ENCODE measurements at regions not wholly inside any gene's neighbourhood (a gene's known extent, or its start where the extent isn't known, plus 50 kb on each side); places are given as distances from the start of the nearest gene placed in this dataset.

DNA sequence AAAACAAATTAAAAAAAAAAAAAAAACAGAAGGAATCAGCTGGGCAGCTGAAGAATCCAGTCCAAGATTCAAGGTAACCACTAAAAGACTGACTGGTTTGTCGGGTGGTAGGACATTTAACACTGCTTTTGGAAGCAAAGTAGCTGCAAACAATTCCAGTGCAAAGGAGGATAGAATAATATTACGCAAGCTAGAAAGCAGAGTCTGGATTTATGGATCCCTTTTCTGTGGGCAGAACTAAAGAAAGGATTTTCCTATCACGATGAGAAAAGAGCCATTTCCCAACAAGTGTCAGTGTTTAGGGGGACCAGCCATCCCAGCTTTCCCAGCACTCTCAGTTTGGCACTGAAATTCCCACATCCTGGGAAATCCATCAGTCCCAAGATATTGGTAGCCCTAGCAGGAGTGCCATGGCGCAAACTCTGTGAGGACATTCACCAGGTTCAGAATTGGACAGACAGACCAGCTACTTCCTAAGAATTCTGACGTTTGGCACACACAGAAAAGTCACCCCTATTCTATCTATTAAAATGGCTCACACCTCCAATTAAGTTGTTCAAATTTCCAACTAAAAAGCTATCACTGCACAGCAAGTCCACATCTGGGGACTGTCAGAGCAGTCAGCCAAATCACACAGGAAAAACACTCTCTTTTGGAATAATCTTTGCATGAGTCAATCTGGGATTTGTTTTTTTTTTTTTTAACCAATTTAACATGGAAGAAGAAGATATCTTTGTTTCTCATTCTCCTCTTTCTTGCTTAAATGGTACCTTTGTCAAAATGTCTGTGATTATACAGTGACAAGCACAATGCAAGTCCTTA, 356.8 kb upstream of the ARID1B start:
- WGBS, result 85% methylated on average over 5 of the region's 5 CpGs
- Histone ChIP-seq H3K9ac (ENCODE audit: low read length) (peak overlapping the region; percentile 9), H2AK5ac (ENCODE audit: low read length, severe bottlenecking) (no peak overlapping the region), H3K27me3 (ENCODE audit: control insufficient read depth in 1 of 2, insufficient read depth in 1 of 2, low read length in 2 of 2) (no peaks in the 10 kb centered on the region), H2BK120ac (ENCODE audit: low read depth, low read length) (no peak overlapping the region), H4K8ac (ENCODE audit: low read length) (no peak overlapping the region), H3K9me3 (ENCODE audit: control insufficient read depth, low read length) (peaks cover 11% of the 10 kb centered on the region), H2AFZ (ENCODE audit: low read depth, low read length) (no peak overlapping the region), H3K4ac (ENCODE audit: low read depth in 1 of 2, low read length in 2 of 2) (no peak overlapping the region), H3K79me1 (replicated peaks; ENCODE audit: low read length, poor library complexity, severe bottlenecking) (no peaks in the 10 kb centered on the region), H2BK5ac (ENCODE audit: low read depth, low read length, poor library complexity, severe bottlenecking) (no peak overlapping the region), H3K4me1 (ENCODE audit: control insufficient read depth, insufficient read depth, low read depth, low read length) (peaks cover 3% of the 10 kb centered on the region), H3K4me3 (ENCODE audit: insufficient read depth in 1 of 2, low read depth in 1 of 2, low read length in 2 of 2) (no peak overlapping the region), H3K27ac (ENCODE audit: low read length, poor library complexity, severe bottlenecking) (no peak overlapping the region), H2BK15ac (ENCODE audit: low read depth, poor library complexity, severe bottlenecking) (no peak overlapping the region), H2BK12ac (ENCODE audit: low read length in 2 of 2) (no peak overlapping the region), H3K4me2 (ENCODE audit: low read length, poor library complexity, severe bottlenecking) (no peak overlapping the region), H4K91ac (ENCODE audit: low read length) (no peak overlapping the region), H3K23ac (ENCODE audit: low read length in 2 of 2) (no peak overlapping the region), H3K18ac (ENCODE audit: low read depth in 1 of 2, low read length in 2 of 2) (no peak overlapping the region), H3K14ac (ENCODE audit: low read length in 2 of 2) (no peak overlapping the region), H3K36me3 (ENCODE audit: control insufficient read depth in 1 of 2, insufficient read depth in 2 of 2, low read depth in 1 of 2, low read length in 2 of 2) (no peaks in the 10 kb centered on the region)
- DNase-seq, result no peak

DNA sequence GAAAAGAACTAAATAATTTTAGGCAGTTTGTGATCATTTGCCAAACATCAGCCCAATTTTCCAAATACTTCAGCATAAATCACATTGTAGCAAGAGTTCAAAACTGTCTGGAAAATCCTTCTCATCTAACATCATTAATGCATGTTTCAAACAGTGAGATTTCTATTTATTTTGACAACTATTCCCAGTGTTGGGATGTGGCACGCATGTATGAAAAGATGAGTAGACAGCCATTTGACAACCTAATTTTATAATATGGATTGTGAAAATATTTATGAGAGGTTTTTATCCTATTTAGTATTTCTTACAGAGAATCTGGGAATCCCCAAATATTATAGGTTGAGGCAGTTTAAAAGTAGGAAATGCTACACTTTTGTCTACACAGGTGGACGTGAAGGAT, 357.6 kb upstream of the ARID1B start:
- Histone ChIP-seq H2AK5ac (ENCODE audit: low read length, severe bottlenecking) (no peak overlapping the region), H2BK120ac (ENCODE audit: low read depth, low read length) (no peak overlapping the region), H3K79me1 (replicated peaks; ENCODE audit: low read length, poor library complexity, severe bottlenecking) (no peaks in the 10 kb centered on the region), H2BK15ac (ENCODE audit: low read depth, poor library complexity, severe bottlenecking) (no peak overlapping the region), H3K4me1 (ENCODE audit: control insufficient read depth, insufficient read depth, low read depth, low read length) (peaks cover 3% of the 10 kb centered on the region), H3K4me2 (ENCODE audit: low read length, poor library complexity, severe bottlenecking) (no peak overlapping the region), H2BK12ac (ENCODE audit: low read length in 2 of 2) (no peak overlapping the region), H3K23ac (ENCODE audit: low read length in 2 of 2) (no peak overlapping the region), H4K8ac (ENCODE audit: low read length) (no peak overlapping the region), H3K14ac (ENCODE audit: low read length in 2 of 2) (no peak overlapping the region), H3K18ac (ENCODE audit: low read depth in 1 of 2, low read length in 2 of 2) (no peak overlapping the region), H2AFZ (ENCODE audit: low read depth, low read length) (no peak overlapping the region), H4K91ac (ENCODE audit: low read length) (no peak overlapping the region), H3K9me3 (ENCODE audit: control insufficient read depth, low read length) (peaks cover 11% of the 10 kb centered on the region), H3K9ac (ENCODE audit: low read length) (no peak overlapping the region), H2BK5ac (ENCODE audit: low read depth, low read length, poor library complexity, severe bottlenecking) (no peak overlapping the region), H3K4ac (ENCODE audit: low read depth in 1 of 2, low read length in 2 of 2) (no peak overlapping the region), H3K36me3 (ENCODE audit: control insufficient read depth in 1 of 2, insufficient read depth in 2 of 2, low read depth in 1 of 2, low read length in 2 of 2) (no peaks in the 10 kb centered on the region), H3K27me3 (ENCODE audit: control insufficient read depth in 1 of 2, insufficient read depth in 1 of 2, low read length in 2 of 2) (no peaks in the 10 kb centered on the region), H3K4me3 (ENCODE audit: insufficient read depth in 1 of 2, low read depth in 1 of 2, low read length in 2 of 2) (no peak overlapping the region), H3K27ac (ENCODE audit: low read length, poor library complexity, severe bottlenecking) (no peak overlapping the region)
- no peak for DNase-seq
- WGBS, result 88% methylated on average over 1 of the region's 2 CpGs

DNA sequence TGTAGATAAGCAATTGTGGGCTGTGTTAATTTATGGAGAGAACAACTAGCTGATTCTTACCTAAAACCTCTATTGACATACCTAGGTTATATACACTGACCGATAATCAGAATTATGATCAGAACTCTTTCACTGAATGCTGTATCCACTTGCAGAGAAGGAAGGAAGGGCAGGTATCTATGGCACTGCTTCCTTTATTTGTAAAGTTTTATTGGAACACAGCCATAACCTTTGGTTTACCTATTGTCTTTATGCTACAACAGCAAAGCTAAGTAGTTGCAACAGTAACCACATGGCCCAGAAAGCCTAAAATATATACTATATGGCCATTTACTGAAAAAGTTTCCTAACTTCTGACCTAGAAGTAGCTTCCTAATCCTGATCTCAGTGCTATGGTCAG, 358.9 kb upstream of the ARID1B start:
- H3K9ac ChIP-seq (ENCODE audit: low read length), result no peak overlapping the region
- no peak overlapping the region for H2AK5ac ChIP-seq (ENCODE audit: low read length, severe bottlenecking)
- H3K36me3 ChIP-seq (ENCODE audit: control insufficient read depth in 1 of 2, insufficient read depth in 2 of 2, low read depth in 1 of 2, low read length in 2 of 2), result no peaks in the 10 kb centered on the region
- no peak overlapping the region for H3K18ac ChIP-seq (ENCODE audit: low read depth in 1 of 2, low read length in 2 of 2)
- no peak overlapping the region for H3K23ac ChIP-seq (ENCODE audit: low read length in 2 of 2)
- peaks cover 11% of the 10 kb centered on the region for H3K9me3 ChIP-seq (ENCODE audit: control insufficient read depth, low read length)
- H2BK12ac ChIP-seq (ENCODE audit: low read length in 2 of 2), result no peak overlapping the region
- no peak overlapping the region for H2BK15ac ChIP-seq (ENCODE audit: low read depth, poor library complexity, severe bottlenecking)
- H2AFZ ChIP-seq (ENCODE audit: low read depth, low read length), result no peak overlapping the region
- H3K4me2 ChIP-seq (ENCODE audit: low read length, poor library complexity, severe bottlenecking), result no peak overlapping the region
- H3K27me3 ChIP-seq (ENCODE audit: control insufficient read depth in 1 of 2, insufficient read depth in 1 of 2, low read length in 2 of 2), result no peaks in the 10 kb centered on the region
- H2BK5ac ChIP-seq (ENCODE audit: low read depth, low read length, poor library complexity, severe bottlenecking), result no peak overlapping the region
- H3K27ac ChIP-seq (ENCODE audit: low read length, poor library complexity, severe bottlenecking), result no peak overlapping the region
- H4K91ac ChIP-seq (ENCODE audit: low read length), result no peak overlapping the region
- no peak overlapping the region for H3K4ac ChIP-seq (ENCODE audit: low read depth in 1 of 2, low read length in 2 of 2)
- no peak overlapping the region for H2BK120ac ChIP-seq (ENCODE audit: low read depth, low read length)
- H3K4me3 ChIP-seq (ENCODE audit: insufficient read depth in 1 of 2, low read depth in 1 of 2, low read length in 2 of 2), result no peak overlapping the region
- no peak overlapping the region for H4K8ac ChIP-seq (ENCODE audit: low read length)
- no peak for DNase-seq
- no peak overlapping the region for H3K14ac ChIP-seq (ENCODE audit: low read length in 2 of 2)
- H3K4me1 ChIP-seq (ENCODE audit: control insufficient read depth, insufficient read depth, low read depth, low read length), result no peaks in the 10 kb centered on the region
- no CpG with 5 or more reads among the region's 1 CpG for WGBS
- H3K79me1 ChIP-seq (replicated peaks; ENCODE audit: low read length, poor library complexity, severe bottlenecking), result no peaks in the 10 kb centered on the region

DNA sequence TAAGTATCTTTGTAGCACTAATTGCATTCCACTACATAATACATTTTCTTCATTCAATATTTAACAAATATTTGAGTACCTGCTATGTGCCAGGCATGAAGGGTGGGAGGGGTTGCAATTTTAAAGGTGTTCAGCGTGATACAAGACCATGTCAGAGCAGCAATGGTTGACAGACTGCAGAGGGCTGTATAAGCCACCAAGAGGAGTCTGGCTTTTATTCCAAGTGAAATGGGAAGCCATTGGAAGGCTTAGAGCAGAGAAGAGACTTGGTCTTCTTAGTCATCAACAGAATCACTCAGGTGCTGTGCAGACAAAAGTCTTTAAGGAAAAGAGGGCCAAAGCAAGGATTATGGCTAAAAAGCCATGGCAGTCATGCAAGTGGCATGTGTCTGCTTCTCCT, 360.8 kb upstream of the ARID1B start:
- no peak overlapping the region for H4K8ac ChIP-seq (ENCODE audit: low read length)
- DNase-seq, result no peak
- WGBS, result 94% methylated on average over 1 of the region's 1 CpG
- H2BK120ac ChIP-seq (ENCODE audit: low read depth, low read length), result no peak overlapping the region
- no peak overlapping the region for H3K27ac ChIP-seq (ENCODE audit: low read length, poor library complexity, severe bottlenecking)
- no peaks in the 10 kb centered on the region for H3K27me3 ChIP-seq (ENCODE audit: control insufficient read depth in 1 of 2, insufficient read depth in 1 of 2, low read length in 2 of 2)
- H3K4ac ChIP-seq (ENCODE audit: low read depth in 1 of 2, low read length in 2 of 2), result no peak overlapping the region
- H3K9ac ChIP-seq (ENCODE audit: low read length), result no peak overlapping the region
- no peak overlapping the region for H2AK5ac ChIP-seq (ENCODE audit: low read length, severe bottlenecking)
- no peak overlapping the region for H2BK12ac ChIP-seq (ENCODE audit: low read length in 2 of 2)
- H3K79me1 ChIP-seq (replicated peaks; ENCODE audit: low read length, poor library complexity, severe bottlenecking), result no peaks in the 10 kb centered on the region
- no peak overlapping the region for H3K14ac ChIP-seq (ENCODE audit: low read length in 2 of 2)
- H3K18ac ChIP-seq (ENCODE audit: low read depth in 1 of 2, low read length in 2 of 2), result no peak overlapping the region
- no peaks in the 10 kb centered on the region for H3K4me1 ChIP-seq (ENCODE audit: control insufficient read depth, insufficient read depth, low read depth, low read length)
- H2BK15ac ChIP-seq (ENCODE audit: low read depth, poor library complexity, severe bottlenecking), result no peak overlapping the region
- H3K4me2 ChIP-seq (ENCODE audit: low read length, poor library complexity, severe bottlenecking), result no peak overlapping the region
- peaks cover 2% of the 10 kb centered on the region for H3K9me3 ChIP-seq (ENCODE audit: control insufficient read depth, low read length)
- H3K23ac ChIP-seq (ENCODE audit: low read length in 2 of 2), result no peak overlapping the region
- H4K91ac ChIP-seq (ENCODE audit: low read length), result no peak overlapping the region
- no peak overlapping the region for H2BK5ac ChIP-seq (ENCODE audit: low read depth, low read length, poor library complexity, severe bottlenecking)
- no peak overlapping the region for H3K4me3 ChIP-seq (ENCODE audit: insufficient read depth in 1 of 2, low read depth in 1 of 2, low read length in 2 of 2)
- no peak overlapping the region for H2AFZ ChIP-seq (ENCODE audit: low read depth, low read length)
- no peaks in the 10 kb centered on the region for H3K36me3 ChIP-seq (ENCODE audit: control insufficient read depth in 1 of 2, insufficient read depth in 2 of 2, low read depth in 1 of 2, low read length in 2 of 2)
